ENCODE measurements at regions not wholly inside any gene's neighbourhood (a gene's known extent, or its start where the extent isn't known, plus 50 kb on each side); places are given as distances from the start of the nearest gene placed in this dataset.
A peak's percentile ranks its signal among the peaks of the same experiment; 100 is the strongest.

GRCh38 chr1:194353121-194353520 lies 1166.7 kb upstream of the B3GALT2 start:
- no peak overlapping the region for H3K4me3 Mint-ChIP-seq (ENCODE audit: unreplicated experiment)
- no peaks in the 10 kb centered on the region for H3K4me1 Mint-ChIP-seq (ENCODE audit: low read depth, unreplicated experiment)
- TF ChIP-seq CTCF (IDR thresholded peaks at IDR 0.05; ENCODE audit: partially characterized antibody, unreplicated experiment) = no peak
- H3K9me3 Mint-ChIP-seq (ENCODE audit: unreplicated experiment) = no peaks in the 10 kb centered on the region
- H3K27me3 Mint-ChIP-seq (ENCODE audit: unreplicated experiment) = no peaks in the 10 kb centered on the region
- DNase-seq = no peak
- no peaks in the 10 kb centered on the region for H3K36me3 Mint-ChIP-seq (ENCODE audit: unreplicated experiment)
- H3K27ac Mint-ChIP-seq (ENCODE audit: unreplicated experiment) = no peak overlapping the region

GRCh38 chr1:194347200-194347599 lies 1160.8 kb upstream of the B3GALT2 start:
- no peak for DNase-seq
- H3K4me1 Mint-ChIP-seq (ENCODE audit: low read depth, unreplicated experiment) = peaks cover 10% of the 10 kb centered on the region
- no peaks in the 10 kb centered on the region for H3K36me3 Mint-ChIP-seq (ENCODE audit: unreplicated experiment)
- TF ChIP-seq CTCF (IDR thresholded peaks at IDR 0.05; ENCODE audit: partially characterized antibody, unreplicated experiment) = no peak
- no peak overlapping the region for H3K4me3 Mint-ChIP-seq (ENCODE audit: unreplicated experiment)
- peaks cover 5% of the 10 kb centered on the region for H3K9me3 Mint-ChIP-seq (ENCODE audit: unreplicated experiment)
- H3K27ac Mint-ChIP-seq (ENCODE audit: unreplicated experiment) = no peak overlapping the region
- H3K27me3 Mint-ChIP-seq (ENCODE audit: unreplicated experiment) = peaks cover 6% of the 10 kb centered on the region

- Mint-ChIP-seq H3K4me1 (ENCODE audit: low read depth, unreplicated experiment) (peaks cover 34% of the 10 kb centered on the region), H3K27ac (ENCODE audit: unreplicated experiment) (peak overlapping the region; percentile 92), H3K9me3 (ENCODE audit: unreplicated experiment) (peaks cover 8% of the 10 kb centered on the region), H3K27me3 (ENCODE audit: unreplicated experiment) (peaks cover 11% of the 10 kb centered on the region), H3K36me3 (ENCODE audit: unreplicated experiment) (no peaks in the 10 kb centered on the region), H3K4me3 (ENCODE audit: unreplicated experiment) (peak overlapping the region; percentile 72)
- no peak for TF ChIP-seq CTCF (IDR thresholded peaks at IDR 0.05; ENCODE audit: partially characterized antibody, unreplicated experiment)
- peak; percentile 76 for DNase-seq
Observed at GRCh38 chr1:194342484-194343262, 1156.3 kb upstream of the B3GALT2 start.

- no peak for DNase-seq
- Mint-ChIP-seq H3K4me3 (ENCODE audit: unreplicated experiment) (no peak overlapping the region), H3K9me3 (ENCODE audit: unreplicated experiment) (peaks cover 8% of the 10 kb centered on the region), H3K36me3 (ENCODE audit: unreplicated experiment) (no peaks in the 10 kb centered on the region), H3K4me1 (ENCODE audit: low read depth, unreplicated experiment) (peaks cover 37% of the 10 kb centered on the region), H3K27ac (ENCODE audit: unreplicated experiment) (peak overlapping the region; percentile 67), H3K27me3 (ENCODE audit: unreplicated experiment) (peaks cover 11% of the 10 kb centered on the region)
- no peak for TF ChIP-seq CTCF (IDR thresholded peaks at IDR 0.05; ENCODE audit: partially characterized antibody, unreplicated experiment)
Observed at GRCh38 chr1:194341587-194341986, 1155.2 kb upstream of the B3GALT2 start.

GRCh38 chr1:194339471-194339870 lies 1153.1 kb upstream of the B3GALT2 start:
- Mint-ChIP-seq H3K4me3 (ENCODE audit: unreplicated experiment) (peak overlapping the region; percentile 66), H3K4me1 (ENCODE audit: low read depth, unreplicated experiment) (peaks cover 39% of the 10 kb centered on the region), H3K9me3 (ENCODE audit: unreplicated experiment) (peaks cover 8% of the 10 kb centered on the region), H3K36me3 (ENCODE audit: unreplicated experiment) (no peaks in the 10 kb centered on the region), H3K27ac (ENCODE audit: unreplicated experiment) (peak overlapping the region; percentile 93), H3K27me3 (ENCODE audit: unreplicated experiment) (peaks cover 11% of the 10 kb centered on the region)
- DNase-seq = no peak
- no peak for TF ChIP-seq CTCF (IDR thresholded peaks at IDR 0.05; ENCODE audit: partially characterized antibody, unreplicated experiment)
